IPS-15b (cell line): ENCODE measurements at regions not wholly inside any gene's neighbourhood (a gene's known extent, or its start where the extent isn't known, plus 50 kb on each side); places are given as distances from the start of the nearest gene placed in this dataset.
"Not testable (repeated sequence)": the region's sequence is repeated elsewhere in the genome, so short reads cannot be mapped to it uniquely, and the experiment has no call there.

ENCODE experiments used
- H3K27me3 ChIP-seq: one replicate; pipeline ENCODE4 v1.6.1; 2013; ENCODE audit warnings: low read length; ENCODE audit not compliant: control insufficient read depth, insufficient read depth
- H3K36me3 ChIP-seq: one replicate; pipeline ENCODE4 v1.6.1; 2013; ENCODE audit warnings: low read length; ENCODE audit not compliant: control insufficient read depth, insufficient read depth
- H3K4me1 ChIP-seq: one replicate; pipeline ENCODE4 v1.6.1; 2013; ENCODE audit warnings: mild to moderate bottlenecking, low read length; ENCODE audit not compliant: control insufficient read depth, insufficient read depth
- H3K4me3 ChIP-seq: one replicate; pipeline ENCODE4 v1.5.1; 2013; ENCODE audit warnings: low read depth, low read length
- H3K9ac ChIP-seq: one replicate; pipeline ENCODE4 v1.6.1; 2013; ENCODE audit warnings: low read depth, mild to moderate bottlenecking, low read length
- H3K9me3 ChIP-seq: one replicate; pipeline ENCODE4 v1.6.1; 2013; ENCODE audit warnings: mild to moderate bottlenecking, low read length; ENCODE audit not compliant: control insufficient read depth, insufficient read depth

DNA sequence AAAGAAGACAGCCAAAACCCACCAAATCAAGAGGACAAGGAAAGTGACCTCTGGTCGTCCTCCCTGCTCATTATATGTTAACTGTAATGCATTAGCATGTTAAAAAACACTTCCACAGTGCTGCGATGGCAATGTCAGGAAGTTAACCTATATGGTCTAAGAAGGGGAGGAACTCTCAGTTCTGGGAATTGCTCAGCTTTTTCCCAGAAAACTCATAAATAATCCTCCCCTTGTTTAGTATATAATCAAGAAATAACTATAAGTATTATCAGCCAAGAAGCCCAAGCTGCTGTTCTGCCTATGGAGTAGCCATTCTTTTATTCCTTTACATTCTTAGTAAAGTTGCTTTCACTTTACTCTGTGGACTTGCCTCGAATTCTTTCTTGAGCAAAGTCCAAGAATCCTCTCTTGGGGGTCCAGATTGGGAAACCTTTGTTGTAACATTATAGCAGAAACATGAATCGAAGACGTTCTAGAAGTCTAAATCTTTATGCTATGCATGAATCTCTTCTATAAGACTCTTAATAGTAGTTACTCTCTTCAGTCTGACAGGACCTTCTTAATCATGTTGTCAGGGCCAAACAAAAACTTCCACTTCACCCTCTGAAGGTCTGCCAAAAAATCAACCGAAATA lies 110.0 kb upstream of the VANGL1 start:
- Histone ChIP-seq H3K36me3 (no peaks in the 10 kb centered on the region), H3K9ac (no peak overlapping the region), H3K27me3 (no peaks in the 10 kb centered on the region), H3K4me1 (peaks cover 14% of the 10 kb centered on the region), H3K9me3 (no peaks in the 10 kb centered on the region), H3K4me3 (no peak overlapping the region)

DNA sequence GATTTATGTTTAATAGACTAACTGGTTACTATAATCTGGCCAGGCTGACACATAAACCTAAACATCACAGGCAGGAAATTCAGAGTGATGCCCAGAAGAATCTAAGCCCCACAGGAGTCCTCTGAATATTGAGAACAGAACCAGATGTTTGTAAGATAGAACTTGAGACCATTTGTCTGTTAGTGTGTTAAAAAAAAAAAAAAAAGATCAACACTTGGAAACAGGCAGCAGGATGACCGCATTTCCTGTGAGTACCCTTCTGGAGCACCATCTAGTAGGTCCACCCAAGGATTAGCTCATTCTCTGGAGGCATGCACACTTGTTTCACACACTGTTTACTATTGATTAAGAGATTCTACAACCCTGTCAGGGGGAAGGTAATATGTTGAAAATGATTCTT lies 111.4 kb upstream of the VANGL1 start:
- no peak overlapping the region for H3K4me3 ChIP-seq
- H3K9ac ChIP-seq = no peak overlapping the region
- H3K9me3 ChIP-seq = no peaks in the 10 kb centered on the region
- peaks cover 19% of the 10 kb centered on the region for H3K4me1 ChIP-seq
- H3K27me3 ChIP-seq = no peaks in the 10 kb centered on the region
- H3K36me3 ChIP-seq = no peaks in the 10 kb centered on the region

DNA sequence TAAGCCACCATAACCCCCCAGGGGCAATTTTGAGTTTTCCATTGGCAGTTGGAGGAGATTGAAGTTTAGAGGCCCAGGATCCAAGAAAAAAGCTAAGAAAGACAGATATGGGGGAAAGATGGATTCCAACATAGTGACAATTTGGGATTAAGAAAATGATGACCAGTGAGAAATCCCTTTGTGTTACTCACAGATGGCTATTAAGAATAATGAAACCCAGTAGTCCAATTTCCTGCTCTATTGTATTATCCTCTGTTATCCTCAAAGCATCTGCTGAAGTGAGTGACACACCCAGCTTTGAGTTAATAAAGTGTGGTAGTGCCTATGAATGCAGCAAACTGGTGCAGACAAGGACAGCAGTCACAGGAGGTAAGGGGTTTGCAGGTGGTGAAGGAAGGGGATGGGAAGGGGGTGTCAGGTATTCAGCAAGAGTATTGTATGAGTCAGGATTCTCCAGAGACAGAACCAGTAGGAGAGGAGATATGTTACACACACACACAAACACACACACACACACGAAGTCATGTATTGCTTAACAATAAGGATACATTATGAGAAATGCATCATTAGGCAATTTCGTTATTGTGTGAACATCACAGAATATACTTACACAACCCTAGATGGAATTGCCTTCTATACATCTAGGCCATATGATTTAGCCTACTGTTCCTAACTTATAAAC lies 112.4 kb upstream of the VANGL1 start:
- no peak overlapping the region for H3K4me3 ChIP-seq
- no peaks in the 10 kb centered on the region for H3K27me3 ChIP-seq
- no peak overlapping the region for H3K9ac ChIP-seq
- no peaks in the 10 kb centered on the region for H3K36me3 ChIP-seq
- H3K4me1 ChIP-seq = peaks cover 19% of the 10 kb centered on the region
- H3K9me3 ChIP-seq = no peaks in the 10 kb centered on the region

DNA sequence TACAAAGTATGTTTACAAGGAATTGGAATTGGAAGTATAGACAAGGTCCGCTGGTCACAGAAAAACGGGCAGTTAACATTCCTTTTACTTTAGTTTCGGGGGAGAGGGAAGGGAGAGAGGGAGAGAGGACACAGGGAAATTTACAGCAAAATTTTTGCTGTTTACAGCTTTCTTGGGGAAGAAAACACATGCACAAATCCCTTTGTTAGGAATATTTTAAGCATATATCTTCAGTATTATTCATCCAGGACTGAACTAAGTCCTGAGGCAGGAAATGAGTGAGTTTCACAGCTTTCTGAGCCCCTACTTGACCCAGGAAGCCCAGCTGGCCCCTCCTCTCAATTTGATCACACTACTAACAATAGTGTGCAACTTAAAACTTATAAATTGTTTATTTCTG lies 113.4 kb upstream of the VANGL1 start:
- H3K27me3 ChIP-seq, H3K36me3 ChIP-seq, H3K4me3 ChIP-seq, H3K9me3 ChIP-seq, H3K9ac ChIP-seq: not testable (repeated sequence)
- peaks cover 19% of the 10 kb centered on the region for H3K4me1 ChIP-seq

DNA sequence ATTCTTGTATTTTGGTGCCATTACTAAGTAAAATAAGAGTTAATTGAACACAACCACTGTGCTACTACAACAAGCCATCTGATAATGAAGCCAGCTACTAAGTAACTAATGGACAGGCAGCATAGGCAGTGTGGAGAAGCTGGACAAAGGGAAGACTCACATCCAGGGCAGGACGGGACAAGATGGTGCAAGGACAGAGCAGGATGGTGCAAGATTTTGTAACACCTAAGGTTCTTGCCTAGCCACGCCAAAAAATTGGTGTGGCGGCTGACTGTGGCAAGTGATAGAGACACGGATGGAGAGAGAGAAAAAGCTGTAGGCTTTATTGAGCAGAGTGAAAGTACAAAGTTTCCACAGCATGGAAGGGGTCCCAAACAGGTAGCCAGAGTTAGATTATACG lies 114.0 kb upstream of the VANGL1 start:
- Histone ChIP-seq H3K9me3 (no peaks in the 10 kb centered on the region), H3K36me3 (no peaks in the 10 kb centered on the region), H3K4me3 (no peak overlapping the region), H3K9ac (no peak overlapping the region), H3K27me3 (no peaks in the 10 kb centered on the region), H3K4me1 (peaks cover 19% of the 10 kb centered on the region)

DNA sequence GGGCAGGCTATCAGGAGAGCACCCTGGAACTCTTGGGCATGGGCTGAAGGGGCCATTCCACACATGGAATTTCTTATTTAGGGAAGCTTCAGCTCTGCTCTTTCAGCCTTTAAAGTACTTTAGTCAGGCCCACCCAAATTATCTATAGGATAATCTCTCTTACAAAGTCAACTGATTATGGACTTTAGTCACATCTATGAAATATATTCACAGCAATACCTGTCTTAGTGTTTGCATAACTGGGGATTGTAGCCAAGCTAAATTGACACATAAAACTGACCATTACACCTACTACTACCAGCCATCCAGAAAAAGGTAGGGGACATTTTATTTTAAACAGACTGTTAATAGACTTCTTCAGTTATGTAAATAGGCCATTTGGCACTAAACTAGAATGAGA lies 114.9 kb upstream of the VANGL1 start:
- H3K9me3 ChIP-seq = no peaks in the 10 kb centered on the region
- H3K9ac ChIP-seq = no peak overlapping the region
- H3K27me3 ChIP-seq = no peaks in the 10 kb centered on the region
- peaks cover 18% of the 10 kb centered on the region for H3K4me1 ChIP-seq
- no peak overlapping the region for H3K4me3 ChIP-seq
- no peaks in the 10 kb centered on the region for H3K36me3 ChIP-seq

DNA sequence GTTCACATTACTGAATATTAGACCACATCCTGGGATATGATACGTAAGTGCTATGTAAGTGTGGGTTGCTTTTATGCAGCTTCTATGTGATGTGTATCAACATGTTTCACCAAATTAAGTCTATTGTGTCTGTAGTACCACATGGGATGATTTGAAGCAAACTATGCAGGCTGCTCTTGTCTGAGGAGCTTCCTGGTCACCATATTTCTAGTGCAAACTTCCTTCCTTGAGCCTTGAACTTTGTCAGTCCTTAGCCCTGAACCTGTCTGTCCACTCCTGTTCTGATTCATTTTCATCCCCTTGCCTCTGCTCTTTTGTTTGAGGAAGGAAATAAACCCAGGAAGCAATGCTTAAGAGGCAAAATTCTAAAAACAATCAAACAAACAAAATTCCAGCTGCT lies 117.5 kb upstream of the VANGL1 start:
- H3K4me1 ChIP-seq = peaks cover 13% of the 10 kb centered on the region
- no peak overlapping the region for H3K4me3 ChIP-seq
- no peak overlapping the region for H3K9ac ChIP-seq
- H3K36me3 ChIP-seq = no peaks in the 10 kb centered on the region
- H3K9me3 ChIP-seq = no peaks in the 10 kb centered on the region
- H3K27me3 ChIP-seq = no peaks in the 10 kb centered on the region

DNA sequence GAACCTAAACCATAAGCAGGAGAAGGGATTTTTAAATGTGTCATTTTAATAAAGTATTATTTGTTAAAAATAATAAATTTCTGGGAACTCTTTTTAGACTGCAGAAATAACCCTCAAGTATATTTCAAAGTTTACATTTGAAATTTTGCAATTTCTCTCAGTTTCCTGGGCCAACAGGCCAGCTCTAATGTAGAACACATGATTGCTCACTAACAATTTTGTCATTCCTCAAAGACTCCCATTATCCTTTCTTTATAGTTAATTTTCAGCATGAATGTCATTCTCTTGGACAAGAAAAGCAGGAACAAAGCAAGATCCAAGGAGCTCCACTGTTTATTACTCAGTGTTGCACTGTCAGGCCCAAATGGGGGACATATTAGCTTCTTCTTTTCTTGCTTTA lies 119.4 kb upstream of the VANGL1 start:
- Histone ChIP-seq H3K9ac (no peak overlapping the region), H3K4me1 (peaks cover 12% of the 10 kb centered on the region), H3K9me3 (no peaks in the 10 kb centered on the region), H3K4me3 (no peak overlapping the region), H3K27me3 (no peaks in the 10 kb centered on the region), H3K36me3 (no peaks in the 10 kb centered on the region)

DNA sequence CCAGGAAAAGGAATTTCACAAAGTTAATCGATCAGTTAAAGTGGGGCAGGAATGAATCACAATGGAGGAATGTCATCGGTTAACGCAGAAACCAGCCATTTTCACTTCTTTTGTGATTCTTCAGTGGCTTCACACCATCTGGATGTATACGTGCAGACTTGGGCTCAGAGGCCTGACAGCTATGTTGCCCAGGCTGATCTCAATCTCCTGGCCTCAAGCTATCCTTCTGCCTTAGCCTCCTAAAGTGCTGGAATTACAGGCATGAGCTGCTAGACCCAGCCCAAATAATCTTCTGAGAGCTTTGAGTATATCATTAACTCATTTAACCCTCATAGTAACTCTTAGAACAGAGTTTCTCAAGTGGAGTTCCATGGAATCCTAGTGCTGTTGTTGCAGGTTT lies 126.5 kb upstream of the VANGL1 start:
- Histone ChIP-seq H3K4me3 (no peak overlapping the region), H3K36me3 (no peaks in the 10 kb centered on the region), H3K27me3 (no peaks in the 10 kb centered on the region)

DNA sequence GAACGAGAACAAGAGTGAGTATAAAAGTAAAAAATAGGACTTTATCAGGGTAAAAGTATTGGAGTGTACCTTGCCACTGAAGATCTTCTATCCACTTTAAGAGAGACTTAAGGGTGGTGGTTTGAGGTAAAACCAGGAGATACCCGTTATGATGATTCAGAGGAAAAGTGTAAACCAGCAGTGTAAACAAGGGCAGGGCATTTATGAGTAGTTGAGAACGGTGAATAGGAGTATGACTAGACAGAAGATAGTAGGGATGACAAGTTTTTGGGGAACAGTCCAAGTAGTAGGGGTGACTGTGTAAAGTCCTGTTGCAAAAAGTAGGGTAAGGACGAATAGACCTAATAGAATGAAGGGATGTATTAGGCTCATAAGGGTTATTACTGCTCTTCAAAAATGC lies 131.5 kb upstream of the VANGL1 start:
- not testable (repeated sequence) for H3K4me3 ChIP-seq, H3K27me3 ChIP-seq, H3K9me3 ChIP-seq, H3K36me3 ChIP-seq, H3K4me1 ChIP-seq, H3K9ac ChIP-seq

More for the DNA sequence above, 126.5 kb upstream of the VANGL1 start:
- Histone ChIP-seq H3K4me1 (no peaks in the 10 kb centered on the region), H3K9me3 (no peaks in the 10 kb centered on the region), H3K9ac (no peak overlapping the region)

DNA sequence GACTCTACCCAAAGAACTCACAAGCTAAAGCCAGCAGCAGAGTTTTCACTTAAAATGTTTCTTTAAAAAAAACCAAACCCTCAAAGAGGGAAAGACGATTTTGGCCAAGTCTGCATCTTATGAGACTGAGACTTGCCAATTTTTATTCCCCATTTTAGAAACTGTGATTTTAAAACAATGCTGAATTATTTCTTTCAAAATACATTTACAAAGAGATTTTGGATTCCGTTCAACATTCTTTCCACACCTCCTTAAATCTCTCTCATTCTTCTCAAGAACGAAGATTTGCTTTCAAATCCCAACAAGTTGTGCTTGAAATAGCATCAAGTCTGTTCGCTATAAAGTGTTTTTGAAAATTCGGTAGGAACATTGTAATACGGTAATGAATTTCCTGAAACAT lies 133.9 kb upstream of the VANGL1 start:
- no peaks in the 10 kb centered on the region for H3K4me1 ChIP-seq
- H3K36me3 ChIP-seq = no peaks in the 10 kb centered on the region
- no peak overlapping the region for H3K9ac ChIP-seq
- H3K27me3 ChIP-seq = no peaks in the 10 kb centered on the region
- no peak overlapping the region for H3K4me3 ChIP-seq
- H3K9me3 ChIP-seq = no peaks in the 10 kb centered on the region

DNA sequence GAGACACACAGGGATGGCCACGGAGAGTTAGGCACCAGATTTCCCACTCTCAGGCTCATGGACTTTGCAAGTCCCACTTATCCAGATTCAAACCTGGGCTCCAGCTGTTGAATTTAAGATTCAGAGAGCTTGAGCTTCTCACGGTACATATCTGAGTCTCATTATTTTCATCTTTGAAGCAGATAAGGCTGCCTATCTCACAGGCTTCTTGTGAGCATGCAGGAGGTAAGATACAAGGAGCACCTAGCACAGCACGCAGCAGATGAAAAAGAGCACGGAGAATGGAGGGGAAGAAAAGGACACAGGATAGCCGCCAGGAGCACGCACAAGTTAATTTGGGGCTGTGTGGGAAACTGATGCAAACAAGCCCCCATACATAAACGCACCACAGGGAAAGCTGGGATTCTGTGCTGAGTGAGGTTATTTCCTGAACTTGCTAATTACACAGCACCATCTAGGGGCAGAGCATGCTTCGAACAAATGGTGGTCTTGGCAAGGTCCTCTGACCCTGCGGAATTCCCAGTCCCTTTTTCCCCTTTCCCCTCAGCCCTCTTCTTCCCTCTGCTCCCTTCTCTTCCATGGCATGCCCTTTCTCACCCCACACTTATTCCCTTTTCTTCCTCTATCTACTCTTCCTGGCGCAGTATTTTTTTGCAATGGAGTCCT lies 134.7 kb upstream of the VANGL1 start:
- no peaks in the 10 kb centered on the region for H3K36me3 ChIP-seq
- H3K9me3 ChIP-seq = no peaks in the 10 kb centered on the region
- H3K27me3 ChIP-seq = no peaks in the 10 kb centered on the region
- H3K4me1 ChIP-seq = no peaks in the 10 kb centered on the region
- H3K9ac ChIP-seq = no peak overlapping the region
- H3K4me3 ChIP-seq = no peak overlapping the region
